ENCODE measurements at regions not wholly inside any gene's neighbourhood (a gene's known extent, or its start where the extent isn't known, plus 50 kb on each side); places are given as distances from the start of the nearest gene placed in this dataset.

DNA sequence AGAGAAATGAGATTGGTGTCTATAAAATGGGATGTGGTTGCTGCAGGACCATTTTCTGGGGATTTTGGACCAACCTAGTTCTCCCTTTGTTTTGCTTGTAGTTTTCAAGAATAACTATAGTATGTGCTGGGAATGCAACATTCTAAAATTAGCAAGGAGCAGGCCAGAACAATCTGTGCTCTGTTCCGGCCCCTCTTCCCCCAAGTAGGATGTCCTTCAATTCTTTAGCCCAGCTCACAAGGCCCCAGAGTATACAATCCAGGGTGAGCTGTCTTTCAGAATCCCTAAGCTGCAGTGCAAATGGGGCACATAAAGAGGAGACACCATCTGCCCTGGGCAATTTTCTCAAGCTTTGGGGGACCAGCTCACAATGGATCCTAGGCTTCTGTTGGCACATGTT lies 809.1 kb downstream of the TNS3 start:
- Histone ChIP-seq H3K36me3 (ENCODE audit: low read depth, missing control alignments) (no peaks in the 10 kb centered on the region), H3K4me3 (no peak overlapping the region), H3K9me3 (no peaks in the 10 kb centered on the region), H3K27ac (peak overlapping the region; percentile 63 to 76), H3K4me1 (peaks cover 32% of the 10 kb centered on the region), H3K27me3 (no peaks in the 10 kb centered on the region)
- intact Hi-C loops (cut with DNase I; ENCODE audit: low total_unique reads) = no loop called here
- WGBS, 2 donors = 11 to 30% methylated on average over 1 of the region's 1 CpG
- peak; percentile 58 for DNase-seq
- TF ChIP-seq, protein P1, sequence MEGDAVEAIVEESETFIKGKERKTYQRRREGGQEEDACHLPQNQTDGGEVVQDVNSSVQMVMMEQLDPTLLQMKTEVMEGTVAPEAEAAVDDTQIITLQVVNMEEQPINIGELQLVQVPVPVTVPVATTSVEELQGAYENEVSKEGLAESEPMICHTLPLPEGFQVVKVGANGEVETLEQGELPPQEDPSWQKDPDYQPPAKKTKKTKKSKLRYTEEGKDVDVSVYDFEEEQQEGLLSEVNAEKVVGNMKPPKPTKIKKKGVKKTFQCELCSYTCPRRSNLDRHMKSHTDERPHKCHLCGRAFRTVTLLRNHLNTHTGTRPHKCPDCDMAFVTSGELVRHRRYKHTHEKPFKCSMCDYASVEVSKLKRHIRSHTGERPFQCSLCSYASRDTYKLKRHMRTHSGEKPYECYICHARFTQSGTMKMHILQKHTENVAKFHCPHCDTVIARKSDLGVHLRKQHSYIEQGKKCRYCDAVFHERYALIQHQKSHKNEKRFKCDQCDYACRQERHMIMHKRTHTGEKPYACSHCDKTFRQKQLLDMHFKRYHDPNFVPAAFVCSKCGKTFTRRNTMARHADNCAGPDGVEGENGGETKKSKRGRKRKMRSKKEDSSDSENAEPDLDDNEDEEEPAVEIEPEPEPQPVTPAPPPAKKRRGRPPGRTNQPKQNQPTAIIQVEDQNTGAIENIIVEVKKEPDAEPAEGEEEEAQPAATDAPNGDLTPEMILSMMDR (IDR thresholded peaks at IDR 0.05) = no peak
- no peak for TF ChIP-seq POLR2A (IDR thresholded peaks at IDR 0.05)

DNA sequence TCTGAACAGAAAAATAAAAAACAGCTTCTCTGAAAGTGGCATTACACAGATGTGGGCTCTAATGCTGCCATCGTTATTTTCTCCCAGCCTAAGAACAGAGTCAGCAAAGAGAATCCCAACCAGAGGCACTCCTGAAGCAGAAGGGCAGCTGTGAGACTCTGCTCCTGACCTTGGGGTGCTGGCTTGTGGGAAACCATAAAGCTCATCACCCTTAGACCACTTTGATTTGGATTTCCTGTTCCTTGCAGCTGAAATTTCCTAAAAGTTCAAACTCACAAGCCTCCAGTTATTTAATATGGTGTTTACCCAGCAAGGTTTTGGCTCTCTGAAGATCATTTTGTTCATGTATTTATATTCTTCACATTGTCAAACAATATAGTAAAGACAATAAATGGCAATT lies 814.8 kb downstream of the TNS3 start:
- 52 to 77% methylated on average over 1 of the region's 1 CpG for WGBS, 2 donors
- peaks cover under 1% of the 10 kb centered on the region for H3K4me1 ChIP-seq
- no peak overlapping the region for H3K4me3 ChIP-seq
- H3K27me3 ChIP-seq = no peaks in the 10 kb centered on the region
- intact Hi-C loops (cut with DNase I; ENCODE audit: low total_unique reads) = no loop called here
- no peak overlapping the region for H3K27ac ChIP-seq
- H3K36me3 ChIP-seq (ENCODE audit: low read depth, missing control alignments) = no peaks in the 10 kb centered on the region
- H3K9me3 ChIP-seq = no peaks in the 10 kb centered on the region
- no peak for DNase-seq
- TF ChIP-seq, protein P1 (IDR thresholded peaks at IDR 0.05) = no peak
- TF ChIP-seq POLR2A (IDR thresholded peaks at IDR 0.05) = no peak

DNA sequence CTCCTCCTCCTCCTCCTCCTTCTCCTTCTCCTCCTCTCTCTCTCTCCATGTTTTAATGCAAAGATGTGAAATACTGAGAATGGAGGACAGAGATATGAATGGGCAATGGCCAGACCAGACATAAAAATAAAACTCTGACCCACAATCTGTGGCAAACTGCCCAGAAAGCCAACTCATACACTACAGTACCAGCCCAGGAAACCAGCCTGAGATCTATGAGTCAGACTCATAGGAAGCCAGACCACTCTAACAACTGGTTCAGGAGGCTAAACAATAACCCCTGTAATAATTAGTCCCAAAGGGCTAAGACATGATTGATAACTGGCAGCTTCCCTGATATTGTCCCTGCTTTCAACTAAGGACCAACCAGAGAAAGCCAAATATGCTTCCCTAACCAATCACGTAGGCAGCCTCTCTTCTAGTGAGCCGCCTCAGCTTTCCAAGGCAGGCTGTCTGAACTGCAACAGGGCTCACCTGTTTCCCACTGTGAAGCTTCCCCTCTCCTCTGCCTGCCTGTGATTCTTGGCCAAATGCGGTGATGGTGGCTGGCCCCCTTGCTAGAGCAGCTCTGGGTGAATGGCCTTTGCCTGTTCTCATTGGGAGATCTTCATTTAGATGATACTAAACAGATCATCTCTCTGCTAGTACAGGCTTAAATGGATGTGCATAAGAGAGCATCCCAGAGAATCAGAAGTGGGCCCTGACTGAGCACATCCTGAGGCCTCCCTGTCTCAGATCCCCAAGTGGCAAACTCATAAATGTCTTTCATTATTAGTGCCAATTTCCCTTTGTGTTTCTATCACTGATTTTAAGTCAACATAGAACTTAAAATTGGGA lies 817.6 kb downstream of the TNS3 start:
- Histone ChIP-seq H3K4me3 (no peak overlapping the region), H3K4me1 (no peaks in the 10 kb centered on the region), H3K9me3 (no peaks in the 10 kb centered on the region), H3K27me3 (no peaks in the 10 kb centered on the region), H3K27ac (no peak overlapping the region), H3K36me3 (ENCODE audit: low read depth, missing control alignments) (no peaks in the 10 kb centered on the region)
- no peak for DNase-seq
- intact Hi-C loops (cut with DNase I; ENCODE audit: low total_unique reads) = no loop called here
- TF ChIP-seq POLR2A (IDR thresholded peaks at IDR 0.05) = no peak
- TF ChIP-seq, protein P1 (IDR thresholded peaks at IDR 0.05) = no peak
- WGBS, 2 donors = 86% methylated on average over 3 of the region's 3 CpGs

DNA sequence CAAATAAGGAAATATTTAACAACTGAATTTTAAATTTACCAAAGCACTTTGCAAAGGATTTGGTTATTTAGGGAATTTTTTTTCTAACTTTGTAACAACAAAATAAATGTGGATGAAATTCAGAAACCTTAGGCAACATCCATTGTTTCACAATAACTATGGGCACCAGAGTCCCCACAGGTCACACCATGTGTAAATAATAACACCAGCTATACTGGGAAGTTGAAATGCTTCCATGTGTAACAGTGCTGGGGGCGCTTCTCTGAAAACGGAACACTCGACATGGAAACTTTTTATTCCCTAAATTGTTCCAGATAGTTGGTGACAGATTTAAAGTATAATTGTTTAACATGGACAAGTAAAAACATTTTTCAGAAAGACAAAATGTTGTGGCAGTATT lies 818.6 kb downstream of the TNS3 start:
- no peaks in the 10 kb centered on the region for H3K36me3 ChIP-seq (ENCODE audit: low read depth, missing control alignments)
- H3K27me3 ChIP-seq = no peaks in the 10 kb centered on the region
- no peaks in the 10 kb centered on the region for H3K4me1 ChIP-seq
- no peak for DNase-seq
- no peak overlapping the region for H3K27ac ChIP-seq
- H3K9me3 ChIP-seq = no peaks in the 10 kb centered on the region
- intact Hi-C loops (cut with DNase I; ENCODE audit: low total_unique reads) = no loop called here
- TF ChIP-seq POLR2A (IDR thresholded peaks at IDR 0.05) = no peak
- TF ChIP-seq, protein P1 (IDR thresholded peaks at IDR 0.05) = no peak
- 85 to 94% methylated on average over 3 of the region's 3 CpGs for WGBS, 2 donors
- no peak overlapping the region for H3K4me3 ChIP-seq
